IPS DF 19.7 (cell line): ENCODE measurements at regions not wholly inside any gene's neighbourhood (a gene's known extent, or its start where the extent isn't known, plus 50 kb on each side); places are given as distances from the start of the nearest gene placed in this dataset.
"Not testable (repeated sequence)": the region's sequence is repeated elsewhere in the genome, so short reads cannot be mapped to it uniquely, and the experiment has no call there.

Experiments
- DNase-seq: peaks from one replicate; pipeline ENCODE4 v3.0.0-alpha.2; 2013; ENCODE audit warnings: low read depth, low spot score

DNA sequence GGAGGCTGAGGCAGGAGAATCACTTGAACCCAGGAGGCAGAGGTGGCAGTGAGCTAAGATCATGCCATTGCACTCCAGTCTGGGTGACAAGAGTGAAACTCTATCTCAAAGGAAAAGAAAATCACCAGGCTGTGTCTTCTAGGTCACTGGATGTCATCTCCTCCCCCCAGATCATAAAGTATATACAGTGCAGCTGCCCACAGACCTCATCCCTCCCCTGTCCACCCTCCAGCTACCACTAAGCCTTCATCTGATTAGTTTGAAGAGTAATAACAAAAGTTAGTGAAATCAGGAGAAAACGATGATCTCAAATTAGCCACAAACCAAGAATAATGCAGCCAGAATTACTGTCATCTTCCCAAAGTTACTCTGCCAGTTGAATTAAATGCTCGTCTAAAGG, 117.2 kb downstream of the ZNF22 start:
- DNase-seq, result not testable (repeated sequence)

DNA sequence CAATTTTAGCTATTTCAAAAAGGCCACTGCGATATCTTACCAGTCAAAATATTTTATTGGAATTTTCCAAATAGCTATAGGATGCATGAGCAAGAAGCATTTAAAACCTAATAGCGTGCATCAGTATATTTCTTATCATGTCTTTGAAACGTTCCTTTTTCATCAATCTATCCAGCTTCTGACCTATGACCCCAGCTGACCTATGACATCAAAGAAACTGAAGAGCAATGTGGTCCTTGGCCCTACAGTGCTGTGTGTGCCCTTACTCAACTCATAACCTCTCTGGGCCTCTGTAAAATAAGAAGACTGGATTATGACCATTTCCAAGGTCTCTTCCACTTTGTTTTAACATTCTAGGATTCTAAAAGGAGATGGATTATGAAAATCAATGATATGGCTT, 118.2 kb downstream of the ZNF22 start:
- DNase-seq, result no peak

- not testable (repeated sequence) for DNase-seq
These were observed 121.6 kb downstream of the ZNF22 start for GRCh38 chr10:45122180-45122860.

GRCh38 chr10:45135443-45136198, 134.9 kb downstream of the ZNF22 start:
- DNase-seq, result no peak

- DNase-seq, result no peak
These were observed 135.5 kb downstream of the ZNF22 start for GRCh38 chr10:45136256-45136655.

DNA sequence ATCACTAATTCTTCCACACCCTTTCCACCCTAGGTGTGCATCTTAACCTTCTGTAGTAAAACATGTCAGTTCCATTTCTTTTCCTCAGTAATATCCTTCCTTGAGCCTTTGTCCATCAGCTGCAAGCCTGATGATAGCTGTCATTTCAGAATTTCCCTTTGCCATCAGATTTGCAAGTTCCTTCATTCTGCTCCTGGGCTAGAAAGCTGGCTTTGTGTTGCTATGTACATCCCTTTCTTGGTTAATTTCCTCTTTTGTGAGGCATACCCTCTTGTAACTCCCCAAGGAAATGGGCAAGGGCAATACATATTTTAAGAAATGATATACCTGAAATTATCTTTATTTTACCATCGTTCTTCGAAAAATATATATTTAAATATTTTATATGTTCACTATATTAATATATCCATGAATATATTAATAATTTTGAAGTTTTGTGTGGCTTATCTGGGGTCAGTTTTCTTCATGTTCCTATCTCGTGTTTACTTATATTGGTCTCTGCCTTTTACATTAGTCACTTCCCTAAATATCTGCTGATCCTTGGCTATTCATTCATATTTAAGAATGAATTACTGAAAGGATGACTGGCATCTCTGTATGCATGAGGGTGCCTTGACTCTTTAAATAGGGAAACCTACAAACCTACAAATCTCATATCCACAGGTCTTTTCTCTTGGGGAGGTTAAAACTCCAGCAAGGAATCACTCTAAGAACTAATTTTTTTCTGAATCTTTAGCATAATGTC, 143.8 kb downstream of the ZNF22 start:
- DNase-seq, result no peak

DNA sequence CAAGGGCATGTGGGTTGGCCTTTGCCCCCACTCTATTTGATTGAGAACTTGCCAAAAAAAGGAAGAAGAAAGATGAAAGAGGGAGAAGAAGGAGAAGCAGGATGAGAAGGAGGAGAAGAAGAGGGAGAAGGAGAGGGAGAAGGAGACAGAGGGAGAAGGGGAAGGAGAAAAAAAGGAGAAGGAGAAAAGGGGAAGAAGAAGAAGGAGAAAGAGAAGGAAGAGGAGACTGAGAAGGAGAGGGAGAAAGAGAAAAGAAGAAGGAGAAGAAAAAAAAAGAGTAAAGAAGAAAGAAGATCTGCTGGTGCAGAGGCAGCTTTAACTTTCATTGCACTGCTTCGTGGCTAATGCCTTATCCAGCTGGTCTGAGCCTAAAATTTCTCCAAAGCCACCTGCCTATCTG, 144.4 kb downstream of the ZNF22 start:
- DNase-seq, result not testable (repeated sequence)

DNA sequence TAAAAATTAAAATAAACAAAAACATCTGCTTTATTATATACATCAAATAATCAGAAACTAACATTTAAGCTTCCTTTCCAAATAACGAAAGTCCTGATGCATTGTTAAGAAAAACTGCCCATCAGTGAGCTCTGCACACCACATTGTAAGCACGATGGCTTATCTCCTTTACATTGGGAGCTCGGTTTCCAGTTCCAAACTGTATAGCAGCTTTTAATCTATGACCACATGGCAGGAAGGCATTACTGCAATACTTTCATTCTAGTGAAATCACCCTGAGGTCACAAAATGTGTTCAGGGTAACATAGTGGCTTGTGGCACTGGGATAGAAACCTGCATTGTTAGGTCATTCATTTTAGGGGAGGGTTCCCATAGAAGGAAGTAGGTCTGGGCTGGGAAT, 146.3 kb downstream of the ZNF22 start:
- DNase-seq, result no peak

DNA sequence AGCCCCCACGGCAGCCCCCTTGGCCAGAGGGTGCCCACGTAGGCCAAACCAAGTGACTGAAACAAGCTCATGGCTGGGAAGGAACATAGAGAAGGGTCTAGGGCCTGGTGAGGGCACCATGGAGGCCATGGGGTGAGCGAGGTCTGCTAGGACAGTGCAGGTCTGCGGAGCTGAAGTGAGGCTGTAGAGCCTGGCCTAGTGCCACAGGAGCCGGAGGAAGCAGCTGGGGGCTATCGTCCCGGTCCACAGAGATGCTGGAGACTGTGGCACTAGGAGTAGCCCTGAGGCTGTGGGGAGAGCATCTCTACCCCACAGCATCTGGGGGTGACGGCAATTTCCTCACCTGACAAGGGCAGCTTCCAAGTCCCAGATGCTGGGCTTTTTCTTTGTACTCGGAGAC, 150.3 kb downstream of the ZNF22 start:
- DNase-seq, result no peak

DNA sequence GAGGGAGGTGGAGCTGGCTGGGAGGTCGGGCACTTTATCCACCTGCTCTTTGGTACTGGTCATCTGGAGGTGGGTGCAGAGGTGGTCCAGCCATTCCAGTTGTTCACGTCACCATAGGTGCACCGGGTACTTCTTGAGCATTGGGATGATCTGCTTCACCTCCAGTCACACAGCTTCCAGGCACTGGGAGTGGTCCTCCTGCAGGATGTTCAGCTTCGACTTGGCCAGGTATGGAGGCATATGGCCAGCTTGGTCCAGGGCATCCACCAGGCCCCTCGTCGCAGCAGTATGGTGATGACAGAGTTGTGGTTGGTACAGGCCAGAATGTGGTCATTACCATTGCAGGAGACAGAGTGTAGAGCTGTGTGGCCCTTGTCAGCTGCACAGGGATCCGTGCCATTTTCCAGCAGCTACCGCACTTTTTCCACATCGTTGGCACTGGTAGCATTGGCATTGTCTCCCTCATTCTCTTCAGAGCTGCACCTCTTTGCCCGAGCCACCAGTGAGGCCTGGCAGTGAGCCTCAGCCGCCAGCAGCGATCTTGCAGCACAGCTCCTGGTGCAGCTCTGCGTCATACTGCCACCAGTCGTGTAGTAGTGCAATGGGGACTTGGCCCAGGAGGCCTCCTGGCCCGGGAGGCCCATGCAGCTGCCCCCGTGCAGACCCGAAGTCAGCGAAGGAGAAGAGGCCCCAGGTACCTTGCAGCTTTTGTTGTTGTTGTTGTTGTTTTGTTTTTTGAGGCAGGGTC, 150.9 kb downstream of the ZNF22 start:
- DNase-seq, result no peak

GRCh38 chr10:45152726-45153125, 152.0 kb downstream of the ZNF22 start:
- DNase-seq, result no peak

- no peak for DNase-seq
These were observed 153.8 kb downstream of the ZNF22 start for GRCh38 chr10:45154502-45154901.

DNA sequence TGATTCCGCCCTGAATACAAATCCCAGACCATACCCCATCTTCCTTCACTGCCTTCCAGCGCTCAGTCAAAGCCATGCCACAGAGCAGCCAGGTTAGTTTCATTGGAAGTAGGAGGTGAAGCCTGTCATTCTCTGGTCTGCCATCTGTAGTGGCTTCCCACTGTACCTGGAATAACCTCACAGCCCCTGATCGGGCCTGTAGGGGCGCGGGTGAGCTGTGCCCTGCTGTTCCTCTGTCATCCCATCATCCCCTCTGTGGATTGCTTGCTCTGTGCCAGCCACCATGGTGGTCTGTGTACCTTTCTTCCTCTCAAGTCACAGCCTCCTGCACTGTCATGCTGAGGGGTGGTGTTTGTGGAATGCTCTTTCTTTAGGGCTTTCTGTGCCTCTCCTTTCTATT, 155.1 kb downstream of the ZNF22 start:
- DNase-seq, result no peak

DNA sequence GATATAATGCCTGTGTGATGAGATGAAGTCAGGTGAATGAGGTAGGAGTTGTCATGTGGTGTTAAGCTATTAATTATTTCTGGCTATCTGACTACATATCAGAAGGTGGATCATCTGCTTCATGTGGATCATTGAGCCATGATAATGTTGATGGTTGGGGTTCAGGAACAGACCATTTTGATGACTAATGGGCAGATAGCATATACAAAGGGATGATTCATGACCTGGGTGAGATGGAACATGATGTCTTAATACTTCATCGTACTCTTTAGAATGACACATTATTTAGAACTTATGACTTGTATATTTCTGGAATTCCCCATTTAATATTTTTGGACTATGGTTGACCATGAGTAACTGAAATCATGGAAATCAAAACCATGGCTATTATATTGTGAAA, 155.1 kb downstream of the OR13A1 start:
- DNase-seq, result no peak

- DNase-seq, result no peak
These were observed 152.0 kb downstream of the OR13A1 start for GRCh38 chr10:45163315-45163975.

DNA sequence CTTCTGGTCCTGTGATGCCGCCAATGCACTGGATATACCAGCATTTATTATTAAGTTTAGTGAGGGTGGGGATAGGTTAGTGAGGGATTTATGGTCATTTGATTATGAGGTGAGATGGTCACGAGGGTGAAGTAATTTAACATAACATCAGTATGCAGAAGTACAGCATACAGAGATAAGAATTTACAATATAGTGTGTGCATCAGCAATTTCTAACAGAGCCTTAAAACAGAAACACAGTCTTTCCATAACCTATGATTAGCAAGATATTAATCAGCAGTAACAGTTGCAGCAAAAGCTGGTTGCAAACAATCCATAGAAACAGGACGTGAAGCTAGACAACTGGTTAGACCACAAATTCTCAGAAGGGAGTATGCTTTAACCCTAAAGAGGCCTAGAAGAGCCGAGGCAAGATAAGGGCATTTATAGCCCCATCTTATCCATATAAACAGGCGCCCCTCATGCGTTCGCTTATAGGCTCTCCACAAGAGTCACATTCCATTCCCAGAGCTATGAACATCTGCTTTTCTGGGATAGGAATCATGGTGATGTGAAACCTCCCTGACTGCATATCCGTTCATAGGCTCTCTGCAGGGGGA, 139.8 kb downstream of the OR13A1 start:
- not testable (repeated sequence) for DNase-seq

DNA sequence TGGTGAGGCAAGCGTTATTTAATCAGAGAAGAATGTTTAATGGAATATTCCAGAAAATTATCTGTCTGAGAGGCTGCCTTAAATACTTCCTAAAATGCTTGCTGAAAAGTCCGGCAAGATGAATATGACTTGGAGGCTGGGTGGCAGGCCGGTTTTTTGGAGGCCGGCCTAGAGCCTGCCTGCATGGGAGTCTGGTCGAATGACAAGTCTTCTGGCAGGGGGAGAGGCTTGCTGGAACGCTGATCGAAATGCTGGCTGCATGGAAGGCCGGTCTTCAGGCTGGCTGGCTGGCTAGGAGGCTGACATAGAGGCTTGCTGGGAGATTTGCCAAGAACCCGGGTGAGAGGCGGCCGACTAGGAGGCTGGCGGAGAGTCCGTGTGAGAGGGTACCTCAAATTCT, 135.7 kb downstream of the OR13A1 start:
- DNase-seq, result no peak

- no peak for DNase-seq
These were observed 134.9 kb downstream of the OR13A1 start for GRCh38 chr10:45180507-45180906.

DNA sequence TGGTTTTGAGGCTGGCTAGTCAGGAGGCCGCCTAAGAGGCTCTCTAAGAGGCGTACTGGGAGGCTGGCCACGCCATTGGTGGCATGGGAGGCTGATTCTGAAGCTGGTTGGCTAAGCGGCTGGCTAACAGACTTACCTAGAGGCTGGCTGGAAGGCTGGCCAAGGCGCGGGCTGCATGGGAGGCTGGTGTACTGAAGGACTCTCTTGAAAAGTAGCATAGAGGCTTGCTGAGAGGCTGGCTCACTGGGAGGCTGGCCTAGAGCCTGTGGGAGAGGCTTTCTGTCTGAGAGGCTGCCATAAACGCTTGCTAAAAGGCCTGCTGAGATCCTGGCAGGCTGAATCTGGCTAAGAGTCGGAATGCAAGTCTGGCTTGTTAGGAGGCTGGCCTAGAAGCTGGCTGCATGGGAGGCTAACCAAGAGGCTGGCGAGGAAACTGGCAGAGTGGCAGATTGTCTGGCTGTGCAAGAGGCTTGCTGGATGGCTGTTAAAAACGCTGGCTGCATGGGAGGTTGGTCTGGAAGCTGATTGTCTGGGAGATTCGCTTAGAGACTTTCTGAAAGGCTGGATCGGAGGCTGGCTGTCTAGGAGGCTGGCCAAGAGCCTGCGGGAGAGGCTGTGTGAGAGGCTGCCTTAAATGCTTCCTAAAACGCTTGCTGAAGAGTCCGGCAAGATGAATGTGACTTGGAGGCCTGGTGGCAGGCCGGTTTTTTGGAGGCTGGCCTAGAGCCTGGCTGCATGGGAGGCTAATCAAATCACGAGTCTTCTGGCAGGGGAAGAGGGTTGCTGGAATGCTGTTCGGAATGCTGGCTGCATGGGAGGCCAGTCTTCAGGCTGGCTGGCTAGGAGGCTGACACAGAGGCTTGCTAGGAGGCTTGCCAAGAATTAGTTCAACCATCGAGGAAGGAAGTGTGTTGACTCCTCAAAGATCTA, 134.2 kb downstream of the OR13A1 start:
- no peak for DNase-seq

- no peak for DNase-seq
These were observed 132.2 kb downstream of the OR13A1 start for GRCh38 chr10:45183174-45183573.
